ENCODE measurements at regions not wholly inside any gene's neighbourhood (a gene's known extent, or its start where the extent isn't known, plus 50 kb on each side); places are given as distances from the start of the nearest gene placed in this dataset.

GRCh38 chr7:22876986-22877729 is 54.5 kb upstream of the TOMM7 start:
- DNase-seq: no peak
- H3K4me1 ChIP-seq: no peaks in the 10 kb centered on the region
- no peak overlapping the region for H3K27ac ChIP-seq
- no peak overlapping the region for H3K4me3 ChIP-seq
- TF ChIP-seq CTCF (IDR thresholded peaks at IDR 0.05): no peak
- intact Hi-C loops (cut with DNase I): no loop called here
- H3K27me3 ChIP-seq (ENCODE audit: insufficient read depth in 3 of 3, low read length in 2 of 3): no peaks in the 10 kb centered on the region
- H3K9me3 ChIP-seq: no peaks in the 10 kb centered on the region
- no peaks in the 10 kb centered on the region for H3K36me3 ChIP-seq (ENCODE audit: insufficient read depth in 1 of 2, low read depth in 1 of 2)
- no peak for ATAC-seq
- WGBS, 3 donors: 50 to 63% (median 57%) methylated on average over 1 of the region's 1 CpG

- H3K27ac ChIP-seq: no peak overlapping the region
- DNase-seq (no peak), ATAC-seq (no peak)
- H3K36me3 ChIP-seq (ENCODE audit: insufficient read depth in 1 of 2, low read depth in 1 of 2): no peaks in the 10 kb centered on the region
- no peak for TF ChIP-seq CTCF (IDR thresholded peaks at IDR 0.05)
- intact Hi-C loops (cut with DNase I): no loop called here
- H3K4me3 ChIP-seq: no peak overlapping the region
- H3K9me3 ChIP-seq: no peaks in the 10 kb centered on the region
- no peaks in the 10 kb centered on the region for H3K4me1 ChIP-seq
- H3K27me3 ChIP-seq (ENCODE audit: insufficient read depth in 3 of 3, low read length in 2 of 3): no peaks in the 10 kb centered on the region
- WGBS, 3 donors: 98% methylated on average over 8 of the region's 8 CpGs
Observed at GRCh38 chr7:22875470-22875869, 52.8 kb upstream of the TOMM7 start.

- no peak for TF ChIP-seq CTCF (IDR thresholded peaks at IDR 0.05)
- no peak overlapping the region for H3K4me3 ChIP-seq
- DNase-seq (no peak), ATAC-seq (no peak)
- no peaks in the 10 kb centered on the region for H3K27me3 ChIP-seq (ENCODE audit: insufficient read depth in 3 of 3, low read length in 2 of 3)
- no peaks in the 10 kb centered on the region for H3K4me1 ChIP-seq
- no peaks in the 10 kb centered on the region for H3K36me3 ChIP-seq (ENCODE audit: insufficient read depth in 1 of 2, low read depth in 1 of 2)
- H3K27ac ChIP-seq: no peak overlapping the region
- intact Hi-C loops (cut with DNase I): no loop called here
- H3K9me3 ChIP-seq: no peaks in the 10 kb centered on the region
- 83 to 85% (median 84%) methylated on average over 9 of the region's 9 CpGs for WGBS, 3 donors
Observed at GRCh38 chr7:22874904-22875303, 52.3 kb upstream of the TOMM7 start.

All from psoas muscle (tissue), 7 donors.